OCI-LY7 (cell line): ENCODE measurements at regions not wholly inside any gene's neighbourhood (a gene's known extent, or its start where the extent isn't known, plus 50 kb on each side); places are given as distances from the start of the nearest gene placed in this dataset.
"Not testable (repeated sequence)": the region's sequence is repeated elsewhere in the genome, so short reads cannot be mapped to it uniquely, and the experiment has no call there.

Source experiments
- BruUV-seq: library from RNA; stranded (reverse); fragments of 400-500 nt; replicated peaks from 2 replicates; lab custom pipeline; 2021; lab: Mats Ljungman, UMichigan
- CTCF ChIA-PET: fragments of 300-600 bp; sonication (Branson Sonifier 250); formaldehyde crosslinking; loops from one replicate; lab custom pipeline; 2022; ENCODE audit warnings: antibody characterized with exemption; ENCODE audit not compliant: unreplicated experiment; lab: Charles Lee
- POLR2A ChIA-PET: fragments of 300-600 bp; sonication (Branson Sonifier 250); formaldehyde crosslinking; loops from one replicate; lab custom pipeline; 2022; ENCODE audit warnings: antibody characterized with exemption; lab: Charles Lee
- DNase-seq: peaks from one replicate; pipeline ENCODE4 v3.0.0-alpha.2; 2015; ENCODE audit warnings: low spot score
- H2AFZ ChIP-seq: fragments of 200-600 bp; sonication (generic), shearing (Covaris generic); 2 replicates; pipeline ENCODE4 v1.6.1; 2014; ENCODE audit warnings: mild to moderate bottlenecking, antibody characterized with exemption, low read length, moderate library complexity
- H3K27ac ChIP-seq: fragments of 200-600 bp; sonication (generic); 2 replicates; pipeline ENCODE4 v1.5.1; 2014; ENCODE audit warnings: mixed run types, low read depth, mild to moderate bottlenecking, moderate library complexity, low read length, inconsistent platforms; ENCODE audit not compliant: poor library complexity, severe bottlenecking
- H3K36me3 ChIP-seq: fragments of 200-600 bp; sonication (generic); 2 replicates; pipeline ENCODE4 v1.6.1; 2014; ENCODE audit warnings: mild to moderate bottlenecking, antibody characterized with exemption, low read length, moderate library complexity, mixed read lengths; ENCODE audit not compliant: insufficient read depth
- H3K4me1 ChIP-seq: fragments of 200-600 bp; sonication (generic); 2 replicates; pipeline ENCODE4 v1.5.1; 2014; ENCODE audit warnings: mild to moderate bottlenecking, low read length; ENCODE audit not compliant: insufficient read depth, poor library complexity, severe bottlenecking
- H3K4me2 ChIP-seq: fragments of 200-600 bp; sonication (generic); 2 replicates; pipeline ENCODE4 v1.6.1; 2014; ENCODE audit warnings: mild to moderate bottlenecking, low read length
- H3K4me3 ChIP-seq: fragments of 200-600 bp; sonication (generic); 2 replicates; pipeline ENCODE4 v1.5.1; 2014; ENCODE audit warnings: mild to moderate bottlenecking, low read depth, low read length; ENCODE audit not compliant: poor library complexity, severe bottlenecking
- H3K79me2 ChIP-seq: fragments of 200-600 bp; sonication (generic); 2 replicates; pipeline ENCODE4 v1.6.1; 2016; ENCODE audit warnings: low read depth, mild to moderate bottlenecking, low read length, moderate library complexity, mixed read lengths; ENCODE audit not compliant: insufficient read depth
- H3K9me2 ChIP-seq: fragments of 200-600 bp; sonication (generic); 2 replicates; pipeline ENCODE4 v1.6.1; 2016; ENCODE audit warnings: mild to moderate bottlenecking, low read length, mixed read lengths; ENCODE audit not compliant: insufficient read depth
- H3K9me3 ChIP-seq: fragments of 200-600 bp; sonication (generic); 2 replicates; pipeline ENCODE4 v1.6.1; 2014; ENCODE audit warnings: mild to moderate bottlenecking, mixed run types, low read length, mixed read lengths
- H4K20me1 ChIP-seq: fragments of 200-600 bp; sonication (generic); 2 replicates; pipeline ENCODE4 v1.6.1; 2014; ENCODE audit warnings: mild to moderate bottlenecking, antibody characterized with exemption, low read length, moderate library complexity, mixed read lengths; ENCODE audit not compliant: insufficient read depth
- CTCF ChIP-seq: fragments of 200-600 bp; sonication (generic); conservative IDR thresholded peaks from 2 replicates; pipeline ENCODE4 v1.5.1; 2014; ENCODE audit warnings: mild to moderate bottlenecking, antibody characterized with exemption, low read length, moderate library complexity, mixed read lengths
- EZH2phosphoT487 ChIP-seq: fragments of 200-600 bp; sonication (generic); IDR thresholded peaks from 2 replicates; pipeline ENCODE4 v1.6.1; 2018; ENCODE audit warnings: low read depth, borderline replicate concordance, mild to moderate bottlenecking, mixed run types, antibody characterized with exemption, low read length, moderate library complexity, mixed read lengths
- intact Hi-C: fragments of 100-400 bp; cut with micrococcal nuclease; formaldehyde crosslinking; loops from one replicate; pipeline ENCODE4 v1.10.0; 2022; ENCODE audit not compliant: unreplicated experiment

DNA sequence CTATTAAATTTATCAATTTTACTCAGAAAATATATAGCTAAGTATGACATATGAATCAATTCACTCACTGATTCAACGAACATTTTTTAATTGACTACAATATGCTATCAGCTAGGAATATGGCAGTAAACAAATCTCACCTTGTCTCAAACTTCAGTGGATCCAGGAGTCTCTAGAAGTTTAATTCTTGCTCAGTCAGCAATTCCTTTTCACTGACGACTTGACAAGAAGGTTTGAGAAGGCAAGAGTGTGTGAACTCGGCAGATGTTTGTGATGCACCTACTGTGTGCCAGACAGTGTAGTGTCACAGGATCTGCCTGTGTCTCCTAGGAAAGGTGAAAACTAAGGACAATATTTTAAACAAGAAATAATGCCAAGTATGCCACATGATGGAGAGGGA lies 4175.7 kb upstream of the OR11H1 start:
- H3K9me3 ChIP-seq, H4K20me1 ChIP-seq, H3K27ac ChIP-seq, H2AFZ ChIP-seq, POLR2A ChIA-PET, intact Hi-C loops, H3K9me2 ChIP-seq, H3K36me3 ChIP-seq, H3K4me1 ChIP-seq, CTCF ChIA-PET, BruUV-seq, DNase-seq, H3K4me3 ChIP-seq, H3K79me2 ChIP-seq, H3K4me2 ChIP-seq: not testable (repeated sequence)

DNA sequence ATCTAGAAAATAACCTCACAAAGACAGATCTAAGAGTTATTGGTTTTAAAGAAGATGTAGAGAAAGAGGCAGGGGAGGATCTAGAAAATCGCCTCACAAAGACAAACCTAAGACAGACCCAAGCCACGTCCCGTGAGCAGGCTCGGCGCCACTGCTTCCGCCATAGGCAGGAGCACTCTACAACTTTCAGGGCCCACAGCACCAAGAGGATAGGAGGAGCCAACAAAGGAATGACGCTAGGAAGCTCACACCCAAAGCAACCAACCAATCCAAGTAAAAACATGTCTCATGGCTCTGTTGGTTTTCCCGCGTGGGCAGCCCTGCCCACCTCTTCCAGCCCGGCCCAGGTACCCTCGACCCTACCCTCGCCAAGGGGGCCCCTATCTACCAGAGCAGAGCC lies 4167.4 kb upstream of the OR11H1 start:
- Histone ChIP-seq H4K20me1 (no peaks in the 10 kb centered on the region), H3K4me3 (no peak overlapping the region), H3K4me1 (no peaks in the 10 kb centered on the region), H3K9me3 (0 out of 2 replicates have a peak, but pooled peaks cover 12% of the 10 kb centered on the region), H3K9me2 (no peaks in the 10 kb centered on the region), H3K27ac (no peak overlapping the region), H2AFZ (no peak overlapping the region), H3K79me2 (no peaks in the 10 kb centered on the region), H3K36me3 (no peaks in the 10 kb centered on the region), H3K4me2 (no peak overlapping the region)
- BruUV-seq, result no TSS peak
- intact Hi-C loops, result no loop called here
- POLR2A ChIA-PET, result no interaction called here
- TF ChIP-seq EZH2phosphoT487 (no peak), CTCF (no peak)
- CTCF ChIA-PET, result no interaction called here
- no peak for DNase-seq

- H3K27ac ChIP-seq, intact Hi-C loops, DNase-seq, CTCF ChIA-PET, H3K4me3 ChIP-seq, BruUV-seq, H3K79me2 ChIP-seq, H3K4me1 ChIP-seq, H3K36me3 ChIP-seq, H2AFZ ChIP-seq, H3K9me2 ChIP-seq, H3K4me2 ChIP-seq, H4K20me1 ChIP-seq, POLR2A ChIA-PET: not testable (repeated sequence)
- peaks cover 14% of the 10 kb centered on the region; the same call in 1 of the 2 replicates for H3K9me3 ChIP-seq
These were observed 4166.5 kb upstream of the OR11H1 start for GRCh38 chr22:11361496-11361895.

- H4K20me1 ChIP-seq, H3K4me1 ChIP-seq, H3K4me2 ChIP-seq, POLR2A ChIA-PET, intact Hi-C loops, DNase-seq, H3K27ac ChIP-seq, H3K36me3 ChIP-seq, H3K9me2 ChIP-seq, CTCF ChIA-PET, H2AFZ ChIP-seq, BruUV-seq, H3K4me3 ChIP-seq, H3K79me2 ChIP-seq: not testable (repeated sequence)
- peaks cover 33% of the 10 kb centered on the region for H3K9me3 ChIP-seq
These were observed 4158.2 kb upstream of the OR11H1 start for GRCh38 chr22:11369612-11370307.

DNA sequence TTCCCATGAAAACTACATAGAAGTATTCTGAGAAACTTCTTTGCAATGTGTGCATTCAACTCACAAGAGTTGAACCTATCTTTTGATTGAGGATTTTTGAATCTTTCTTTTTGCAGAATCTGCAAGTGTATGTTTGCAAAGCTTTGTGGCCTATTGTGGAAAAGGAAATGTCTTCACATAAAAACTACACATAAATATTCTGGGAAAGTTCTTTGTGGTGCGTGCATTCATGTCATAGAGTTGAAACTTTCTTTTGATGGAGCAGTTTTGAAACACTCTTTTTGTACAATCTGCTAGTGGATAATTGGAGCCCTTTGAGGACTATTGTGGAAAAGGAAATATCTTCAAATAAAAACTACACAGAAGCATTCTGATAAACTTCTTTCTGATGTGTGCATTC lies 4157.7 kb upstream of the OR11H1 start:
- POLR2A ChIA-PET, CTCF ChIA-PET, intact Hi-C loops: not testable (repeated sequence)

More for the DNA sequence above, 4157.7 kb upstream of the OR11H1 start:
- BruUV-seq, H3K27ac ChIP-seq, H3K36me3 ChIP-seq, H3K79me2 ChIP-seq, H4K20me1 ChIP-seq, H3K9me2 ChIP-seq, DNase-seq, H3K4me2 ChIP-seq, H2AFZ ChIP-seq, H3K4me3 ChIP-seq, H3K4me1 ChIP-seq: not testable (repeated sequence)
- H3K9me3 ChIP-seq, result peaks cover 33% of the 10 kb centered on the region
